ENCODE measurements at regions not wholly inside any gene's neighbourhood (a gene's known extent, or its start where the extent isn't known, plus 50 kb on each side); places are given as distances from the start of the nearest gene placed in this dataset.
A peak's percentile ranks its signal among the peaks of the same experiment; 100 is the strongest.
"Not testable (repeated sequence)": the region's sequence is repeated elsewhere in the genome, so short reads cannot be mapped to it uniquely, and the experiment has no call there.

- DNase-seq: no peak
These were observed 97.1 kb downstream of the PLPPR4 start for GRCh38 chr1:99361406-99361805.

GRCh38 chr1:99363531-99363930, 99.2 kb downstream of the PLPPR4 start:
- no peak for DNase-seq

GRCh38 chr1:99365141-99365540, 100.8 kb downstream of the PLPPR4 start:
- DNase-seq: no peak

- DNase-seq: no peak
These were observed 101.3 kb downstream of the PLPPR4 start for GRCh38 chr1:99365545-99365944.

GRCh38 chr1:99369154-99369553, 104.9 kb downstream of the PLPPR4 start:
- no peak for DNase-seq

- no peak for DNase-seq
These were observed 106.2 kb downstream of the PLPPR4 start for GRCh38 chr1:99370476-99370875.

- no peak for DNase-seq
These were observed 107.1 kb downstream of the PLPPR4 start for GRCh38 chr1:99371413-99371812.

- DNase-seq: no peak
These were observed 109.8 kb downstream of the PLPPR4 start for GRCh38 chr1:99374109-99374508.

GRCh38 chr1:99374693-99375092, 110.4 kb downstream of the PLPPR4 start:
- DNase-seq: not testable (repeated sequence)

GRCh38 chr1:99384021-99384420, 119.7 kb downstream of the PLPPR4 start:
- no peak for DNase-seq

- DNase-seq: no peak
These were observed 121.6 kb downstream of the PLPPR4 start for GRCh38 chr1:99385852-99386251.

- DNase-seq: no peak
These were observed 132.1 kb downstream of the PLPPR4 start for GRCh38 chr1:99396389-99396788.

GRCh38 chr1:99397029-99397428, 132.7 kb downstream of the PLPPR4 start:
- no peak for DNase-seq

GRCh38 chr1:99397863-99398262, 133.6 kb downstream of the PLPPR4 start:
- no peak for DNase-seq

GRCh38 chr1:99401556-99401955, 137.3 kb downstream of the PLPPR4 start:
- not testable (repeated sequence) for DNase-seq

GRCh38 chr1:99404399-99404798, 140.1 kb downstream of the PLPPR4 start:
- DNase-seq: not testable (repeated sequence)

- DNase-seq: peak; percentile 2
These were observed 141.0 kb downstream of the PLPPR4 start for GRCh38 chr1:99405325-99405724.

- no peak for DNase-seq
These were observed 142.7 kb downstream of the PLPPR4 start for GRCh38 chr1:99407018-99407417.

GRCh38 chr1:99424087-99424486, 159.8 kb downstream of the PLPPR4 start:
- DNase-seq: no peak

GRCh38 chr1:99429754-99430153, 165.5 kb downstream of the PLPPR4 start:
- DNase-seq: no peak

GRCh38 chr1:99438656-99439230, 174.5 kb downstream of the PLPPR4 start:
- no peak for DNase-seq

GRCh38 chr1:99439433-99440075, 175.3 kb downstream of the PLPPR4 start:
- DNase-seq: no peak

- no peak for DNase-seq
These were observed 177.2 kb downstream of the PLPPR4 start for GRCh38 chr1:99441299-99442095.
